HG03521 (cell line): ENCODE measurements at regions not wholly inside any gene's neighbourhood (a gene's known extent, or its start where the extent isn't known, plus 50 kb on each side); places are given as distances from the start of the nearest gene placed in this dataset.
"Not testable (repeated sequence)": the region's sequence is repeated elsewhere in the genome, so short reads cannot be mapped to it uniquely, and the experiment has no call there.

ENCODE experiments used
- ATAC-seq: cut with Tn5 transposase; IDR thresholded peaks from one replicate; pipeline ENCODE4 v1.9.1; 2021; ENCODE audit warnings: mild to moderate bottlenecking, moderate library complexity; ENCODE audit not compliant: unreplicated experiment

DNA sequence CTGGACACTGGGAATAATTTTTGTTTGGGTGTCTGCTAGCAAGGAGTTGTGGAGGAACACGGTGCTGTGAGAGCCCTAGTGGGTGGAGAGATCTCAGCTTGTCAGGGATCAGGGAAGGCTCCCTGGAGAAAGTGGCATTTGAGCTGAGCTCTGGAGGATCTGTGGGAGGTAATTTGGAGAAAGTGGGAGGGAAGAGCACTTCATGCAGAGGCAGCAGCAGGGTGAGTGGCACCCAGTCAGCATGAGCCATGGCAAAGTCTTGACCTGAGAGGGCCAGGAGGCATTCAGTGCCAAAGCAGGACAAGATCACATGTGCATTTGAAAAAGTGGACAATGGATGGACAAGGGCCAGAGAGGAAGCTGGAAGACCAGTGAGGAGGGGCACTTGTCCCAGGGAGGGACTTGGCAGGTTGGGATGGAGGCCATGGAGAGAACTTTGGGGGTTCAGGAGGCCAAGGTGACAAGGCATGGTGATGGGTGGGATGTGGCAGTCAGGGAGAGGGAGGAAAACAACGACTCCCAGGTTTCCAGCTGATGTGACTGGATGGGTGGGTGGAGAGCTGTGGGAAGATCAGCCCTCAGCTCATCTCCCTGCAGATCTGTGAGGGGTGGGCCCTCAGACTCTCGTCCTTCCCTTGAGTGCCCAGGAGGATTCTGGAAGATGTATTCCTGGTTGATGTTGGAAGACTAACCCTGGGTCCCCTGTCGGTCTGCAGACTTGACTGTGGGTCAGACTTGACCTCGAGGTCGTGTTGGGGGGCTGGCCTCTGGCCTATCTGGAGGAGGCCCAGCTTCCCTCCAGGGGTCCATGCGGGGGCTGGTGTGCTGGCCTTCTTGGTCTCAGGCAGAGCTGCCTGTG, 68.9 kb upstream of the PITX1 start:
- ATAC-seq, result no peak

DNA sequence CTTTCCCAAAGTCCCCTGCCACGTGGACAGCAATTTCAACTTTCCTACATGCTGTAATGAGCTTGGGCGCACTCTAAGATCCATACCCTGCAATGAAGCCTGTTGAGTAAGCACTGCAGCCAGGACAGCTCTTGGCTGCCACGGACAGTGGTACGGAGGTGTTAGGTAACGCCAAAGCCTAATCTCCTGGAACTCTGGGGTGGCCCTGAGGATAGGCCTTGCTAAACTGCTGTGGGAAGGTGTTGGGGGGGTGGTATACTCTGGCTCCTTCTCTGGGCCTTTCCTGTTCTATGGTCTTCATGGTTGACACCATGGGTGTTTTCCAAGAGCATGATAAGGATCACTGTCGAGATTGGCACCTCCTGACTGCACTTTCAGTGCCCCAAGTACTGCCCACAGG, 66.4 kb upstream of the PITX1 start:
- ATAC-seq, result no peak

DNA sequence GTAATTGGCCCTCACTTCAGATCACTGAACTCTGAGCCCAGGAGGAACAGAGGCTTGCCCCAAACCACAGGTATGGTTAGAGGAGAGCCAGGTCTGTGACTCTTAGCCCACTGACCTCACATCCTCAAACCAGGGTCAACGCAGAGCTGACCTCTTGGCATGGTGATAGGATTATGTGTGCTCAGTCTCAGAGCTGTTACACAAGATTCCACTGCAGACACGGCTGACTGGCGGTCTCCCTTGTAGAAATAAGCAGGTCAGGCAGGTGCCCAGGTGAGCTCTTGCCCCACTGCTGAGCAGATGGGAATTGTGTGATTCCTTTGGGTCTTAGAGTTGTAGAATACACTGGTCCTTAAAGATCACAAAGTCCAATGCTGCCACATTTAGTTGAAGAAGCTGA, 66.0 kb upstream of the PITX1 start:
- no peak for ATAC-seq

DNA sequence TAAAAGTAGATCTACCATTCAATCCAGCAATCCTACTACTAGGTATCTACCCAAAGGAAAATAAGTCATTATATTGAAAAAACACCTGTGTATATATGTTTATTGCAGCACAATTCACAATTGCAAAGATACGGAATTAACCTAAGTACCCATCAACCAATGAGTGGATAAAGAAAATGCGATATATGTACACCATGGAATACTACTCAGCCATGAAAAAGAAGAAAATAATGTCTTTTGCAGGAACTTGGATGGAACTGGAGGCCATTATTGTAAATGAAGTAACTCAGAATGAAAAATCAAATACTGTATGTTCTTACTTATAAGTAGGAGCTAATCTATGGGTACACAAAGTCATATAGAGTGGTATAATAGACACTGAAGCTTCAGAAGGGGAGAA, 63.4 kb upstream of the PITX1 start:
- no peak for ATAC-seq

DNA sequence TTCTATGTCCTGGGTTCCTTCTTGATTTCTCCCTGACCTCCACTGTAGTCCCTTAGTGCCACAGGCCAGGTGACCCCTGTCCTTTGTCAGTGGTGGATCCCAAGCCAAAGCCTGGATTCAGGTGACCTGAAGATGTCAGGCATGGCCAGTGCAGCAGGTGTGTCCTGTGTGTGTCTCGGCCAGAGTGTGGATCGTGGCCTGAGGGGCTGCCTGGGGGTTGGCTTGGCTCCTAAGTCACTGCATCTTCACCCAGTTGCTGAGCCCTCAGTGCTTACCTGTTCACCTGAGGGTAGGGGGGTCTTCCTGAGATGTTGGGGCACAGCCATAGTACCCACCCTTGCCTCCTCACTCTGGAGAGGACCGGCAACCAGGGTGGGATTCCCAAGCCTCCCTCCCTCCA, 61.8 kb upstream of the PITX1 start:
- ATAC-seq, result no peak

DNA sequence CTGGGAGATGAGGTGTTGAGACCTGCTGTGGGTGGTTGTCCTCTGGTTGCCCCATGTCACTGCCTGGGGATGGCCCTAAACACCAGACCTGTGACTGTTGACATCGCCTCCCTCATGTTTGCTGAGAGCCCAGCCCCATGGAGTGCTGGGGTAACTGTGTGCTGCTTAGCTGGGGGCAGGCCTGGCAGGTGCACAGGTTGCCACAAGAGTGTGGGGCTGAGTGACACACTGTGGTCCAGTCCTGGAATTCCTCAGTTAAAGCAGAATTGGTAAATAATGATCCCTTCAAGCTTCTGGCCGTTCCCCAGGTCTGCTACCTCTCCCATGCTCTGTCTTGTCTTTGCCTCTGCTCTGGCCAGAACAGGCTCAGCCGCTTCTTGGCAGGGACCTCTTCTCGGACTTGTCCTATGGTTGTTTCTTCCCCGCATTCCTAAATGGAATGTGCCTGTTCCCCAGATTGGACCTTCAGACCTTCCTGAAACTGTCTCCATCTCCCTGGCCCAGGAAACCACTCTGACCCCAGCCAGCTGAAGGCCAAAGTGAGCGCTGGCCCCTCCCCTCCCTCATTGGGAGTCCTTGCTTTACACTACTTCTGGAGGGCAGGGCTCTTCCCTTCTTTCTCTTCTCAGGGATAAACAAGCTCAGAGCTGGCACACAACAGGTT, 61.2 kb upstream of the PITX1 start:
- ATAC-seq, result no peak

DNA sequence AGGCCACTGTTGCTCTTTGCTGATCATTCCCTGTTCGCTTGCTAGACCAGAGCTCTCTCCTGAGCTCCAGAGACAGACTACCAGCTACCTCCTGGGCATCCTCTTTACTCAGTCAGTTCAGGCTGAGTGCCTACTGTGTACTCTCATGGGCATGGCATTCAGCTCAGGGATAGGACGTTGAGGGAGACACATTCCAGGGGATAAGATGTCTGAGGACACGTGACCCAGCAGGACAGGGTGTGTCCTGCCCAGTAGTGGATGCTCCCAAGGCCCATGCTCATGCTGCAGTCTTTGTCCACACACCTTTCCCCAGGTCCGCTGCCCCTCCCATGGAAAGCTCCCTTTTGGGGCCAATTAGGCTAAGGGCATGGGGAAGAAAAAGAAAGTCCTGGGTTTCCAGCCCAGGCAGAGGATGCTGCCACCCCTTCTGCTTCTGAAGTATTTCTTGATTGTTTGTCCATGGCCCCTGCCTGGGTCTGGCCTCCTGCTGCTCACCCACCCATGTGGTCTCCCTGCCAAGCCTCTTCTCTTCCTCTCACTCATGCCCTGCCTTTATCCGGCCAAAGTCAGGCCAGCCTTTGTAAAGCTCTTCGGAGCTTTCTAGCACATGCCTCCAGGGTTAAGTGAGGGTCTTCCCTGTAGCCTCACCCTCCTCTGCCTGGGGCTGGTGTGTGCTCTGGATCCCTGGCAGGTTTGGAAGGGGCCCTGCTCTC, 60.5 kb upstream of the PITX1 start:
- ATAC-seq, result no peak

DNA sequence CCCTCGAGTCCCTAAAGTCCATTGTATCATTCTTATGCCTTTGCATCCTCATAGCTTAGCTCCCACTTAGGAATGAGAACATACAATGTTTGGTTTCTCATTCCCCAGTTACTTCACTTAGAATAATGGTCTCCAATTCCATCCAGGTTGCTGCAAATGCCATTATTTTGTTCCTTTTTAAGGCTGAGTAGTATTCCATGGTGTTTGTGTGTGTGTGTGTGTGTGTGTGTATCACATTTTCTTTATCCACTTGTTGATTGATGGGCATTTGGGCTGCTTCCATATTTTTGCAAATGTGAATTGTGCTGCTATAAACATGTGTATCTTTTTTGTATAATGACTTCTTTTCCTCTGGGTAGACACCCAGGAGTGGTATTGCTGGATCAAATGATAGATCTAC, 59.5 kb upstream of the PITX1 start:
- not testable (repeated sequence) for ATAC-seq

DNA sequence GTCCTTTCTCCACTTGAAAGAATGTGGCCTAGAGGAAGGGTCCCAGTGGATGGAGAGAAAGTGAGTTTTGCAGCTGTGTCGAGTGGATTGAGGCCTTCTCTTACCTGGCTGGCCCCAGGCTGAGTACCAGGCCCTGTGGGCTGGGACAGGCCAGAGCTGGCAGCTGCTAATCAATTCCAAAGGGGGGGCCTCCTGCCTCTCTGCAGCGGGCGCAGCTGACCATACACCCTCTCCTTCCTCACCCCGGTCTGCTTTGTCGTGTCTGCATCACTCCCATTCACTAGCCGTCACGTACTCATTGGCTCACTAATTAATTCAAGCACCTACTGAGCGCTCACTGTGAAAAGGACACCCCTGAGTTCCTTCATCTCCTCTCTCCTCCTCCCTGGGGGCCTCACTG, 58.4 kb upstream of the PITX1 start:
- ATAC-seq, result no peak

DNA sequence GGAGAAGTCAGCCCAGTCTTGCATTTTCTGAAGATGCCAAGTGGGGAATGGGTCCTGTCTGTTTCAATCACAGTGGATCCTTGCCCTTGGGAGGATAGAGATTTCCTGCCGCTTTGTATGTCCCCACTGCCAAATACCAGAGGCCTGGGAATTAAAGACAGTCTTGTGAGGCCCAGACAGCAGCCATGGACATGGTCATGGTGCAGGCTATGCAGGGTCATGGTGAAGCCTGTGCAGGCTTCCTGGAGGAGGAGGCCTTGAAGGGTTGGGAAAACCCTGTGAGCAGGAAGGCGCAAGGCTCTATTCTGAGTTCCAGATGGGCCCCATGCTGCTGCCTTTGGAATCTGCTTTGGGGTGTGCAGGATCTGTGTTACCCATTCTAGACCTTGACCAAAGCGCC, 57.3 kb upstream of the PITX1 start:
- no peak for ATAC-seq

DNA sequence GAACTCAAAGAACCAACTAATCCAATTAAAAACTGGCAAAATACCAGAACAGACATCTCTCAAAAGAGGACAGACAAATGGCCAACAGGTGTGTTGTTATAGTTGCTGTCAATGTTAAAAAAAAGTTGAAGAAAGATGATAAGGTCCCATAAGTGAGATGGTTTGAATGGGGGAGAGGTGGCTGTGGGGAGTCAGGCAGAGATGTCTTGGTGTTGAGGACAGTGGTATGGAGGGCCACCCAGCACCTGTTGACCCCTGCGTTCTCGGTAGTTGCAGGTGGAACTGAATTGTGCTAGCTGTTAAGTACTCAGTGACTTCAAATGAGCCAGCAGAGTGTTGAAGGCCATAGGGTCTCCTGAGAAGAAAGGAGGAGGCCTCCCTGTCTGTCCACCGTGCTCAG, 55.9 kb upstream of the PITX1 start:
- ATAC-seq, result no peak

DNA sequence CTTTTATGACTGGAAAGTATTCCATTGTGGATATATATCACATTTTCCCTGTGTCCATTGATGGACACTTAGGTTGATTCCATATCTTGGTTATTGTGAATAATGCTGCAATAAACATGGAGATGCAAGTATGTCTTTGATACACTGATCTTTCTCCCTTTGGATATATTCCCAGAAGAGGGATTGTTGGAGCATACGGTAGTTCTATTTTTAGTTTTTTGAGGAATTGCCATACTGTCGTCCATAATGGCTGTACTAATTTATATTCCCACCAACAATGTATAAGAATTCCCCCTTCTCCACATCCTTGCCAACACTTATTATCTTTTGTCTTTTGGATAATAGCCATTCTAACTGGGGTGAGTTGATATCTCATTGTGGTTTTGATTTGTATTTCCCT, 54.9 kb upstream of the PITX1 start:
- ATAC-seq, result no peak

DNA sequence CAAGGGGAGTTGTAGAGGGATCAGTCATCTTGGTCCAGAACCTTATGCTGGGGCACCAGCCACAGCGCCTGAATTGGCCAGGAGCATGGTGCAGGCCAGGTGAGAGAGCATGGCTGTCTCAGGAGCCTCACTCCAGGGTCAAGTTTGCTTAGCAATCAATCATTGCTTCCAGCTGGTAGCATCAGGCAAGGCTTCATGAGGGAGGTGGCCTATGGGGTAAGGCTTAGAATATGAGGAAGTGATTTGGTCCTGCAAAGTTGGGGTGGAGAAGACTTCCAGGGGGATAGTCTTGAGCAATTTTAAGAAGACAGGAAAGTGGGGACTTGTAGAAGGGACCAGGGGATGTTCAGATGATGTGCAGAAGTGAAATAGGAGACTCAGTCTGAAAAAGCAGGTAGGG, 53.9 kb upstream of the PITX1 start:
- no peak for ATAC-seq

DNA sequence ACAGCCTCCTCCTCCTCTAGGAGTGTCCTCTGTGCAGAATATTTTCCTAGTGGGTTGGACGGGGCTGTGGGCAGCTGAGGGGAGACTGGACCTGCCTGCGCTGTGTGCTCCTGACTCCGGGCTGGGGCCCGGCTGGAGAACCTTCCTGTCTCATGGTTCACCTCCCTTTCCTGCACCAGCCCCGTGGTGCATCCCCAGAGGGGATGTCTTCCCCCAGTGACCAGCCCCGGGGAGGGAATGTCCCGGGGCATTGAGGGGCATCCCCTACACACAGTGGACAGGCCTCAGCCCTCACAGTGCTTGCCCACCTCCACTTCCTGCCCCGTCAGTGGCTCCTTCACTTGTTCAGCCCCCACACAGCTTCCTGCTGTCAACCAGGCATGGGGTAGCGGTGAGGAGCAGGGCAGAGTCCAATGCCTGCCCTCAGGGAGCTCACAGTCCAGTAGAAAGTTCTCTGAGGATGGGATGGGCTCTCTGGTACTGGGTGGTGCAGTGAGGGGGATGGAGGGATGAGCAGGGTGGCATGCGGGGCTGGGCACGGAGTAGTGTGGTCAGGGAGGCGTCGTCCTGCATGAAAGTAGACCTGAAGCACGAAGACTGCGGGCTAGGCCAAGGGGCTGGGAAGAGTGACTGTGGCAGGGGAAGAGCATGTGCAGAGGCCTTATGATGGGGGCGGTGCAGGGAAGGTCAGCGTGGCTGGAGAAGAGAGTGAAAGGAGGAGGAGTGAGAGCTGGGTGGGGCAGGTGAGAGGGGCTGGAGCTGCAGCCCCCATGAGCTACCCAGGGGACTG, 52.1 kb upstream of the PITX1 start:
- ATAC-seq, result no peak

DNA sequence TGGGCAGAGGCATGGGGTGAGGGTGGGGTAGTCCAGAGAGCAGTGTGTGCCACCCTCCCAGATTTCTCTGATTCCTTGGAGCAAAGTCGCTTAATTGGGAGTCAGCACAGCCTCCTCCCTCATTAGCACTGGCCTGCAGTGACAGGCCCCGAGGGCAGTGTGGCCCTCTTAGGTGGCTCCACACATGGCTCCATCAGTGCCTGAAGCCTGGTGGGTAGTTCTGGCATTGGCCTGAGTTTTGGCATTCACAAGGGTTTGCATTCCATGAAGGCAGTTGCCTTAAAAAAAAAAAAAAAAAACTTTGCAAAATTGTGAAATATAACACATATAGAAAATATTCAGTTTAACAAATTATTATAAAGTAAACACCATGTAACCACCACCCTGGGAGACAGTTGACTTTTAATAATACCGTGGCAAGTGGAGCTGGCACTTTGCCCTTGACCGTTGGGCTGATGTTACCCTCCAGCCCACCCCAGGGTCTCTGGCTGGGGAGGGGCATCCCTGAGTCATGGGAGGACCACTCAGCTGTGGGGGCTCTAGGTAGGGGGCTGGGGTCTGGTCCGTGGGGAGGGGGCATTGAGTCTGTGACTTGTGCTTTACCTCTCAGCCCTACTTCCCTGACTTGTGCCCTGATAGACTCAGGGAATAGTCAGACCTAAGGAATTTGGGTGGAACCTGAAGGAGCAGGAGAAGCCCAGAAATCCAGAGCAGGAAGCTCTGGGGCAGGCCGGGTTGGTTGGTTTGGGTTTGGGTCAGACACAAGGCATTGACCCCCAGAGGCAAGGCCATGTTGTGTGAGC, 51.3 kb upstream of the PITX1 start:
- no peak for ATAC-seq
